Progenitor cell of endocrine pancreas (in vitro differentiated cells): ENCODE measurements at regions not wholly inside any gene's neighbourhood (a gene's known extent, or its start where the extent isn't known, plus 50 kb on each side); places are given as distances from the start of the nearest gene placed in this dataset.

Experiments used
- DNase-seq: peaks from one replicate; pipeline ENCODE4 v3.0.0; 2021; ENCODE audit warnings: low spot score; ENCODE audit not compliant: unreplicated experiment
- H3K27ac Mint-ChIP-seq: 2 replicates; pipeline ENCODE4 v1.8.0; 2021; ENCODE audit warnings: mild to moderate bottlenecking, moderate library complexity, mixed read lengths
- H3K27me3 Mint-ChIP-seq: 2 replicates; pipeline ENCODE4 v1.8.0; 2021; ENCODE audit warnings: mixed read lengths
- H3K36me3 Mint-ChIP-seq: 2 replicates; pipeline ENCODE4 v1.8.0; 2022; ENCODE audit warnings: mixed read lengths; ENCODE audit not compliant: insufficient read depth
- H3K4me1 Mint-ChIP-seq: 2 replicates; pipeline ENCODE4 v1.8.0; 2021; ENCODE audit warnings: low read depth, mixed read lengths
- H3K4me3 Mint-ChIP-seq: 2 replicates; pipeline ENCODE4 v1.8.0; 2021; ENCODE audit warnings: low read depth, mild to moderate bottlenecking, moderate library complexity, mixed read lengths
- H3K9me3 Mint-ChIP-seq: 2 replicates; pipeline ENCODE4 v1.8.0; 2021; ENCODE audit warnings: low read depth, mixed read lengths
- TF ChIP-seq, protein P1 (sequence below): fragments of 200-600 bp; sonication (generic); IDR thresholded peaks from one replicate; pipeline ENCODE4 v1.5.0; 2021; ENCODE audit warnings: antibody characterized with exemption, mild to moderate bottlenecking; ENCODE audit not compliant: unreplicated experiment

- Mint-ChIP-seq H3K4me1 (no peaks in the 10 kb centered on the region), H3K4me3 (no peak overlapping the region), H3K36me3 (no peaks in the 10 kb centered on the region), H3K9me3 (peaks cover 5% of the 10 kb centered on the region), H3K27ac (no peak overlapping the region), H3K27me3 (no peaks in the 10 kb centered on the region)
- DNase-seq = no peak
- TF ChIP-seq, protein P1, sequence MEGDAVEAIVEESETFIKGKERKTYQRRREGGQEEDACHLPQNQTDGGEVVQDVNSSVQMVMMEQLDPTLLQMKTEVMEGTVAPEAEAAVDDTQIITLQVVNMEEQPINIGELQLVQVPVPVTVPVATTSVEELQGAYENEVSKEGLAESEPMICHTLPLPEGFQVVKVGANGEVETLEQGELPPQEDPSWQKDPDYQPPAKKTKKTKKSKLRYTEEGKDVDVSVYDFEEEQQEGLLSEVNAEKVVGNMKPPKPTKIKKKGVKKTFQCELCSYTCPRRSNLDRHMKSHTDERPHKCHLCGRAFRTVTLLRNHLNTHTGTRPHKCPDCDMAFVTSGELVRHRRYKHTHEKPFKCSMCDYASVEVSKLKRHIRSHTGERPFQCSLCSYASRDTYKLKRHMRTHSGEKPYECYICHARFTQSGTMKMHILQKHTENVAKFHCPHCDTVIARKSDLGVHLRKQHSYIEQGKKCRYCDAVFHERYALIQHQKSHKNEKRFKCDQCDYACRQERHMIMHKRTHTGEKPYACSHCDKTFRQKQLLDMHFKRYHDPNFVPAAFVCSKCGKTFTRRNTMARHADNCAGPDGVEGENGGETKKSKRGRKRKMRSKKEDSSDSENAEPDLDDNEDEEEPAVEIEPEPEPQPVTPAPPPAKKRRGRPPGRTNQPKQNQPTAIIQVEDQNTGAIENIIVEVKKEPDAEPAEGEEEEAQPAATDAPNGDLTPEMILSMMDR = no peak
Observed at GRCh38 chr1:68651115-68651514, 154.2 kb upstream of the DEPDC1 start.

- H3K4me3 Mint-ChIP-seq = no peak overlapping the region
- no peaks in the 10 kb centered on the region for H3K27me3 Mint-ChIP-seq
Observed at GRCh38 chr1:68653882-68654281, 157.0 kb upstream of the DEPDC1 start.

DNA sequence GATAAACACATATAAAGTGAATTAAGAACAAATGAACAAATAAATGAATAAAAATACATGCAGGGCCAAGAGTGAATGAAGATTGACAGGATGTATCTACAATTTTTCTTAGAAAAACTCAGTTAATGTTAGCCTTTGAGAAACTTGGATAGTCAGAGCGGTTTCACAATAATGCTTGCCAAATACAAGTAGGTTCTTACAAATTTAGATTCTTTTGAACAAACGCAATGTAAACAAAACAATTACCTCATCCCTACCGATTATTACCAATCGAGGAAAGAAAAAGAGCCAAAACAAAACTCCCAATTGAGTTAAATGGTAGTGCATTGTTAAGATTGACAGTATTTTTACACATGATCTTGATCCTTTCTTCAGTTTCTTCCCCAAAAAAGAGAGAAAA lies 176.9 kb upstream of the DEPDC1 start:
- Mint-ChIP-seq H3K9me3 (peaks cover 3% of the 10 kb centered on the region), H3K36me3 (no peaks in the 10 kb centered on the region), H3K27me3 (no peaks in the 10 kb centered on the region), H3K4me3 (no peak overlapping the region), H3K4me1 (no peaks in the 10 kb centered on the region), H3K27ac (no peak overlapping the region)
- no peak for DNase-seq
- TF ChIP-seq, protein P1 = no peak

More at GRCh38 chr1:68653882-68654281, 157.0 kb upstream of the DEPDC1 start:
- no peak for DNase-seq
- Mint-ChIP-seq H3K9me3 (peaks cover 5% of the 10 kb centered on the region), H3K27ac (no peak overlapping the region), H3K4me1 (no peaks in the 10 kb centered on the region), H3K36me3 (no peaks in the 10 kb centered on the region)
- TF ChIP-seq, protein P1 = no peak

DNA sequence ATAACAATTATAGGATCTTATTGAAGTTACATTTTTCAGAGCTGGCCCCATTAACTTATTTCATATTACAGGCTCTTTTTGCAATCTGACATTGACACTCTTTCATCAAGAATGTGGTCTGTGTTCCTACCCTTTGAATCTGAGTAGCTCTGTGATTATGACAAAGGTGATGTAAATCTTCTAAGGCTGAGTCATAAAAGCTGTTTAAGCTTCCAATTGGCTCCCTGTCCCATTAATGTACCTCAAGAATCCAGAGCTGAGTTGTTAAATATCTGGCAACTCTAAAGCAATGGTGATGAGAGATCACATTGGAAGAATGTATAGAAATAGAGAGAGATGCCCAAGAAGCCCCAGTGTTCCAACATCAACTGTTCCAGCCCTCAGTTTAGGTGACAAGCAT lies 178.5 kb upstream of the DEPDC1 start:
- no peak overlapping the region for H3K4me3 Mint-ChIP-seq
- H3K9me3 Mint-ChIP-seq = peaks cover 3% of the 10 kb centered on the region
- TF ChIP-seq, protein P1 = no peak
- H3K36me3 Mint-ChIP-seq = no peaks in the 10 kb centered on the region
- H3K27ac Mint-ChIP-seq = no peak overlapping the region
- no peaks in the 10 kb centered on the region for H3K27me3 Mint-ChIP-seq
- no peaks in the 10 kb centered on the region for H3K4me1 Mint-ChIP-seq
- DNase-seq = no peak

DNA sequence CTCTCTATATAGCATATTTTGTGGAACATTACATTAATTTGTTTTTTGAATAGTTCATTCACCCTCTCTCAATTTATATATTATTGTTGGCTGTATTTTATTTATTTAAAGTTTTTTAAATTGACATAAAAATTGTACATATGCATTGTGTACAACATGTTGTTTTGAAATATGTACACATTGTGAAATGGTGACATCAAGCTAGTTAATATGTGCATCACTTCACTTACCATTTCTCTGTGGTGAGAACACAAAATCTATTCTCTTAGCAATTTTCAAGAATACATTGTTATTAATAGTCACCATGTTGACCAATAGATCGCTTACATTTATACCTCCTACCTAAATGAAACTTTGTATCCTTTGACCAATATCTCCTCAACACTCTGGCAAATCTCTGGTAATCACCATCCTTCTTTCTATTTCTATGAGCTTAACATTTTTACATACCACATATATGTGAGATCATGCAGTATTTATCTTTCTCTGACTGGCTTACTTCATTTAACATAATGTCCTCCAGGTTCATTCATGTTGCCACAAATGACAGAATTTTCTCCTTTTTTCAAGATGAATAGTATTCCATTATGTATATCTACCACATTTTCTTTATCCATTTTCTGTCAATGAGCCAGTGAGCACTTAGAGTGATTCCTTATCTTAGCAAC lies 180.9 kb upstream of the DEPDC1 start:
- H3K9me3 Mint-ChIP-seq = peaks cover 5% of the 10 kb centered on the region
- no peak for DNase-seq
- TF ChIP-seq, protein P1 = no peak
- H3K36me3 Mint-ChIP-seq = no peaks in the 10 kb centered on the region
- H3K27me3 Mint-ChIP-seq = no peaks in the 10 kb centered on the region
- H3K4me3 Mint-ChIP-seq = no peak overlapping the region
- H3K27ac Mint-ChIP-seq = no peak overlapping the region
- no peaks in the 10 kb centered on the region for H3K4me1 Mint-ChIP-seq
